Activated CD8-positive, alpha-beta T cell treated with anti-CD3 and anti-CD28 coated beads, Interleukin-2, amount 10 ng/mL, durations not matched to agents 7 days and 5 days (primary cell): ENCODE measurements at regions not wholly inside any gene's neighbourhood (a gene's known extent, or its start where the extent isn't known, plus 50 kb on each side); places are given as distances from the start of the nearest gene placed in this dataset.

Source experiments
- ATAC-seq: fragments of 150-1000 bp; cut with Tn5 transposase; one replicate; pipeline ENCODE4 v1.10.0; 2021; ENCODE audit warnings: moderate library complexity
- CTCF ChIA-PET: fragments of 350-600 bp; sonication (Branson Sonifier 250); formaldehyde crosslinking; loops from one replicate; lab custom pipeline; 2021; ENCODE audit warnings: antibody characterized with exemption; lab: Charles Lee
- POLR2A ChIA-PET: fragments of 350-600 bp; sonication (Branson Sonifier 250); formaldehyde crosslinking; loops from one replicate; lab custom pipeline; 2021; ENCODE audit warnings: antibody characterized with exemption; lab: Charles Lee
- DNase-seq: peaks from one replicate; pipeline ENCODE4 v3.0.0-alpha.2; 2020
- H3K27ac Mint-ChIP-seq: one replicate; pipeline ENCODE4 v1.8.0; 2021; ENCODE audit warnings: mild to moderate bottlenecking, mixed read lengths
- H3K27me3 Mint-ChIP-seq: one replicate; pipeline ENCODE4 v1.8.0; 2021; ENCODE audit warnings: low read depth, mixed read lengths
- H3K36me3 Mint-ChIP-seq: one replicate; pipeline ENCODE4 v1.8.0; 2021; ENCODE audit warnings: low read depth, mixed read lengths
- H3K4me1 Mint-ChIP-seq: one replicate; pipeline ENCODE4 v1.8.0; 2021; ENCODE audit warnings: low read depth, mixed read lengths
- H3K4me3 Mint-ChIP-seq: one replicate; pipeline ENCODE4 v1.8.0; 2021; ENCODE audit warnings: mild to moderate bottlenecking, mixed read lengths
- H3K9me3 Mint-ChIP-seq: one replicate; pipeline ENCODE4 v1.8.0; 2022; ENCODE audit warnings: mixed read lengths; ENCODE audit not compliant: insufficient read depth

DNA sequence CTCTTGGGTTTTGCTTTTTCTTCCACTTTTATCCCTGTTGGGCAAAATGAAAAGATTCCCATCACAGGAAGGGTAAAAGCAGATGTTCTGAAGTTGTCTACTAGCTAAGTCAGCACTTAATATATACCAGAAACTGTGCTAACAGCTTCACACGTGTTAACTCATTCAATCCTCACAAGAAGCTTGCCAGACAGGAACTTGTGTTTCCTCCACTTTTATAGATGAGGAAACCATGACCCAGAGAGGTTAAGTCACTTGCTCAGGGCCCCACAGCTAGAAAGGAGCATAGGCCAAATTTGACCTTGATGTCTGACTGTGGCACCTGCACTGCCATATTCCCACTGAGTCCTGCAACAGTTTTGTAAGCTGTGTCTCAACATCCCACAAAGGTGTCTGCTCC lies 76.8 kb upstream of the EPC2 start:
- Mint-ChIP-seq H3K4me1 (peaks cover 17% of the 10 kb centered on the region), H3K4me3 (no peak overlapping the region), H3K36me3 (no peaks in the 10 kb centered on the region), H3K27ac (no peak overlapping the region), H3K9me3 (no peaks in the 10 kb centered on the region), H3K27me3 (peaks cover 10% of the 10 kb centered on the region)
- POLR2A ChIA-PET, result no interaction called here
- CTCF ChIA-PET, result interaction anchor here (1.6 kb wide), 1 partner anchor 58 kb away, joined by 5 read pairs; no protein-coding TSS in a partner anchor
- DNase-seq (no peak), ATAC-seq (no peak)

DNA sequence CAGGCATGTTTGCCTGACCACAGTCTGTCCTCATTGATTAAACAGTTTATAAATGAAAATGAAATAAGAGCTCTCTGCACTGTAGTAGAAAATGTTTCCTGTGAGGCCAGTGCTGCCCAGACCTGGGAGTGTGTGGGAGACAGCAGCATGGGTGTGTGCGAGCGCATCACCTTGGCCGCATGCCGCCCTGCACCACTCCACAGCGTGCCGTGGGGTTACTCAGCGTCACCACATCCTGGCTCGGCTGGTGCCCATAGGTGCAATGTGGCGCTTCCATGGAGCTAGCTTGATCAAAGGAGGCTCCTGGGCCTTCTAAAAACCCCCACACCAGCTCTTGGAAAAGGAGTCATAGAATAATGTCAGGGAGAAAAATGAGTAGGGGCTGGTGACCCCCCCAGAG lies 76.0 kb upstream of the EPC2 start:
- peaks cover 10% of the 10 kb centered on the region for H3K27me3 Mint-ChIP-seq
- peaks cover 17% of the 10 kb centered on the region for H3K4me1 Mint-ChIP-seq
- DNase-seq, result peak; percentile 53
- no peak overlapping the region for H3K4me3 Mint-ChIP-seq
- H3K27ac Mint-ChIP-seq, result peak overlapping the region; percentile 45
- H3K36me3 Mint-ChIP-seq, result no peaks in the 10 kb centered on the region
- H3K9me3 Mint-ChIP-seq, result no peaks in the 10 kb centered on the region
- CTCF ChIA-PET, result interaction anchor here (1.6 kb wide), 1 partner anchor 59 kb away, joined by 5 read pairs; no protein-coding TSS in a partner anchor
- POLR2A ChIA-PET, result interaction anchor here (0.6 to 1.0 kb wide), 3 partner anchors 15 to 48 kb away, joined by 3 to 4 read pairs (median 3); no protein-coding TSS in a partner anchor
- ATAC-seq, result peak; percentile 81

DNA sequence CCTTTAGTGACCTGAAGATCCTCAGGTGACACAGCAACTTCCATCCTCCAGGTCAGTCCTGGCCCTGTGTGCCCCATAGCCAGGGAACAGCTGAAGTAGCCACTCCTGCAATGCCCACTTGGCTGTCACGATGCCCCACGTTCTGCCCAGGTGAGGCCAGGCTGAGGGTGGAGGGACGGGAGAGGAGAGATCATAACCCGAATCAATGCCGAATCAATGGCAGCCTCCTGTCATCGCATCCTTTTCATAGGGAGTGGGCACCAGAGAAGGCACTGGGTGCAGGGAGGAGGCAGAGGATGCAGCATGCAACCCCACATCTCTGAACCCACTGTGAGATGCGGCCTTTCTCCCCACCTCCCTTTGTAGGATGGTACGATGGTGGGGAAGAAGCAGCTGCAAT lies 75.3 kb upstream of the EPC2 start:
- Mint-ChIP-seq H3K27ac (no peak overlapping the region), H3K36me3 (no peaks in the 10 kb centered on the region), H3K9me3 (no peaks in the 10 kb centered on the region), H3K4me3 (no peak overlapping the region), H3K27me3 (peaks cover 10% of the 10 kb centered on the region), H3K4me1 (peaks cover 17% of the 10 kb centered on the region)
- CTCF ChIA-PET, result no interaction called here
- POLR2A ChIA-PET, result interaction anchor here (0.6 kb wide), 1 partner anchor 48 kb away, joined by 3 read pairs; no protein-coding TSS in a partner anchor
- DNase-seq, result no peak
- ATAC-seq, result no peak

DNA sequence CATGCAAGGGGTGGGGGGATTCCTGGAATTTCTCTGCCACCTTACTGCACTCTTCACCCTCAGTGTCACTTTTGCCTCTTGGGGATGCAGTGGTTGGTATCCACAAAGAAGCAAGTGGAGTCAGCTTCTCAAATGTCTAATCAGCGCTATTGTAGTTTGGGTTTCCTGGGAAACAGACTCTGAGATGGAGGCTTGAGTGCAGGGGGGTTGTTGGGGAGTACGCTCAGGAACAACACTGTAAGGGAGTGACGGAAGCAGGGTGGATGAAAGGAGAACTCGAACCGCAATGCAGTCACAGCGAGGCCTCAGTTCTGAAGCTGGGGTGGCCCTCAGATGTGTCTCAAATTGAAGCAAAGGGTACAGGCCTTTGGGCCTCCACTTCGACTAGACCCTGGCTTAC lies 73.6 kb upstream of the EPC2 start:
- Mint-ChIP-seq H3K4me1 (peaks cover 17% of the 10 kb centered on the region), H3K9me3 (no peaks in the 10 kb centered on the region)
- CTCF ChIA-PET, result no interaction called here

DNA sequence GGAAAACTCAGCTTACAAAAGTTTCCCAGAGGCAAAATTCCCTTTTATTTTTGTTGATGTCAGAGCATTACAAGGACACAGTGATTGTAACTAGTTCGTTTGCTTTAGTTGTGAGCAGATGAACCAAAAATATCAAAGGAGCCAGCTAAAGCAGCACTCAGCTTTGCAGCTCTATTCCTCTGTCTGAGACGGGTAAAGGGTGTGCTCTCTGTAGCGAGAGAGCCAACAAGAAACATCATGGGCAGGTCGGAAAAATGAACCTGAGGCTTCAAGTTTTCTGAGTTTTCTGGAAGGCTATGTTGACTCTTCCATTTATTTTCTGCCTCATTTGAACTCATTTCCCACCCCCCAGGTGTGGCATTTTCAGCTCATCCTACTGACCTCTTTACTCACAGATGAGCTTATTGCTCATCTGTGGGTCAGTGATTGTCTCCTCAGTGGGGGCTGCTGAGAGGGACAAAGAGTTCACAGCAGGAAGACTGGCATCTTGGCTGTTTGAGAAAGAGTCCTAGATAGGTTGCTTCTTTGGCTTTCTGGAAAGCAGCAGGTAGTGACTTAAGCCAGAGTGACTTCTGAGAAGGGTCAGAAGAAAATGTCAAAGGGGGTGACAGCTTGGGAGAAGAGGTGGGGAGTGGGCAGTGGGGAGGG lies 66.6 kb upstream of the EPC2 start:
- no peak for ATAC-seq
- Mint-ChIP-seq H3K9me3 (no peaks in the 10 kb centered on the region), H3K27me3 (peaks cover 21% of the 10 kb centered on the region), H3K4me1 (peaks cover 4% of the 10 kb centered on the region), H3K36me3 (no peaks in the 10 kb centered on the region), H3K4me3 (no peak overlapping the region), H3K27ac (no peak overlapping the region)
- ChIA-PET CTCF (interaction anchor here (1.3 kb wide), 1 partner anchor 174 kb away, joined by 3 read pairs; no protein-coding TSS in a partner anchor), POLR2A (no interaction called here)
- DNase-seq, result no peak

More for the DNA sequence above, 73.6 kb upstream of the EPC2 start:
- Mint-ChIP-seq H3K27ac (no peak overlapping the region), H3K27me3 (peaks cover 6% of the 10 kb centered on the region), H3K4me3 (no peak overlapping the region), H3K36me3 (no peaks in the 10 kb centered on the region)
- no peak for ATAC-seq
- DNase-seq, result no peak
- POLR2A ChIA-PET, result no interaction called here

DNA sequence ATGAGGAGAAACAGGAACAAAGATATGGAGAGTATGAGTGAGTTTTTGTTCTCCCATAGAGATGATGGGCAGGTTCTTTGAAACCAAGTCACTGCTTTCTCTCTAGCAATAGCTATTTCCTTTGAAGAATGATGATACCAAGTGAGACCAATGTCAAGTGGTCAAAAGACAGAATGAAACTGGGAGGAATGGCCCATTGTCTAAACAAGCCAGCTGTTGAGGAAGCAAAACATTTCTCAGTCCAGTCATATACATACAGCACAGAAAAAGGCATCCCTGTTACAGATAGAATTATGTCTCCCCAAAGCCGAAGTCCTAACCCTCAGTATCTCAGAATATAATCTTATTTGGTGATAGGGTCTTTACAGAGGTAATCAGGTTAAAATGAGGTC lies 66.1 kb upstream of the EPC2 start:
- Mint-ChIP-seq H3K27me3 (peaks cover 21% of the 10 kb centered on the region), H3K4me1 (peaks cover 9% of the 10 kb centered on the region)
- POLR2A ChIA-PET, result no interaction called here

DNA sequence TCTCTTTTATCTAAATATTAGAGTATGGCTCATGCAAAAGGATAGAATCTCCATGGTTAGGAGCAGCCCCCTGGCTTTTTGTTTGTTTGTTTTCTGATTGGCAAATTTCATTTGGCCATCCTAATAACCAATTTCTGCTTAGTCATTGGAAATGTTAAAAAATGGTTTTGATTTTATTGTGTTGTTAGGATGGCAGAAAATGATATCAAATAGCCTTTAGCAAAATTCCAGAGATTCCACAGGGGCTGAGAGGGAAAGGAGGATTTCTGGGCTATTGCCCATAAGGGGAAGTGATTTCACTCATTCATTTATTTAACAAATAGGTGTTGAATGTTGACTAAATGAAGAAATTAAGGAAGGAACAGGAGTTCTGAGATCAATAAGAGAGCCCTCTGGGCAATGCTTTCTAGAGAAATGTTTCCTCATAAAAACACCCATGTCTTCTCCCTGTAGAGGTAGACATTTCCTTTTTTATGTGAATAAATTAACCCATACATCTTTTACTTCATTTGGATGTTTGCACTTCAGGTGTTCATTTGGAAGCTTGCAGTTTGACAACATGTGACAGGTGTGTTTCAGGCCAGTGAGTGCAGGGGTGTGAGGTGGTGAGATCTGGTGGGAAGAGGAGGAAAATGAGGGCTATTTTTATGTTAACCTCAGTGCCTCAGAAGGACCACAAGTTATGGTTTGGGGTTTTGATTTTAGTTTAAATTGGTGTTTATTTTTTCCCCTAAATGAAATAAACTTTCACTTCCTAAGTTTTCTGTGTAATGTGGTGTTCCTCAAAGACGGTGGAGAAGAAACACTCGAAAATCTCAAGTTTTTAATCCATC lies 61.7 kb upstream of the EPC2 start:
- CTCF ChIA-PET, result interaction anchor here (1.1 to 1.4 kb wide), 3 partner anchors 30 to 407 kb away, joined by 3 to 5 read pairs (median 3); no protein-coding TSS in a partner anchor

More for the DNA sequence above, 66.1 kb upstream of the EPC2 start:
- no peak for ATAC-seq
- Mint-ChIP-seq H3K36me3 (no peaks in the 10 kb centered on the region), H3K27ac (no peak overlapping the region), H3K9me3 (no peaks in the 10 kb centered on the region), H3K4me3 (no peak overlapping the region)
- no peak for DNase-seq
- CTCF ChIA-PET, result interaction anchor here (1.3 kb wide), 1 partner anchor 173 kb away, joined by 3 read pairs; no protein-coding TSS in a partner anchor

DNA sequence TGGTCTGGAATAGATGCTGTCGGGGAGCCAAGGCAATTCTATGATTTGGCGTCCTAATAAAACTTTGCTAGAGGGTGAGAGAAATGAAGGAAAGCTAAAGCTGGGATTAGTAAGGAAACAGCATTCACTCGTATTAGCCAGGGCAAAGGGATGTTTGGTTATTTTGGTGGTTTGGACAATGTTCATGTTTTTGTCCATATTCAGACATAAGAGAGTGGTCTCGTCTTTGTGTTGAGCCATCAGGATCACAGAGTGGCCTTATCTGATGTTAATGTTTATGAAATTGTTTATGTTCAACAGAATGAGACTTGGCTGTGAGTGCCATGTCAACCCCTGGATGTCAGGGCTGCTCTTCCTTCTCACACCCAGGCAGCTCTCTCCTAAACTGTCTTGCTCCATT lies 58.9 kb upstream of the EPC2 start:
- ChIA-PET CTCF (interaction anchor here (0.8 kb wide), 1 partner anchor 77 kb away, joined by 3 read pairs; no protein-coding TSS in a partner anchor), POLR2A (no interaction called here)
- Mint-ChIP-seq H3K9me3 (no peaks in the 10 kb centered on the region), H3K4me1 (peaks cover 9% of the 10 kb centered on the region), H3K36me3 (no peaks in the 10 kb centered on the region), H3K27me3 (peaks cover 6% of the 10 kb centered on the region), H3K27ac (no peak overlapping the region), H3K4me3 (no peak overlapping the region)
- DNase-seq (no peak), ATAC-seq (no peak)

More for the DNA sequence above, 61.7 kb upstream of the EPC2 start:
- DNase-seq (no peak), ATAC-seq (no peak)
- POLR2A ChIA-PET, result interaction anchor here (0.6 kb wide), 1 partner anchor 229 kb away, joined by 3 read pairs; no protein-coding TSS in a partner anchor
- Mint-ChIP-seq H3K27me3 (peaks cover 15% of the 10 kb centered on the region), H3K36me3 (no peaks in the 10 kb centered on the region), H3K4me3 (no peak overlapping the region), H3K4me1 (peaks cover 9% of the 10 kb centered on the region), H3K27ac (no peak overlapping the region), H3K9me3 (no peaks in the 10 kb centered on the region)

DNA sequence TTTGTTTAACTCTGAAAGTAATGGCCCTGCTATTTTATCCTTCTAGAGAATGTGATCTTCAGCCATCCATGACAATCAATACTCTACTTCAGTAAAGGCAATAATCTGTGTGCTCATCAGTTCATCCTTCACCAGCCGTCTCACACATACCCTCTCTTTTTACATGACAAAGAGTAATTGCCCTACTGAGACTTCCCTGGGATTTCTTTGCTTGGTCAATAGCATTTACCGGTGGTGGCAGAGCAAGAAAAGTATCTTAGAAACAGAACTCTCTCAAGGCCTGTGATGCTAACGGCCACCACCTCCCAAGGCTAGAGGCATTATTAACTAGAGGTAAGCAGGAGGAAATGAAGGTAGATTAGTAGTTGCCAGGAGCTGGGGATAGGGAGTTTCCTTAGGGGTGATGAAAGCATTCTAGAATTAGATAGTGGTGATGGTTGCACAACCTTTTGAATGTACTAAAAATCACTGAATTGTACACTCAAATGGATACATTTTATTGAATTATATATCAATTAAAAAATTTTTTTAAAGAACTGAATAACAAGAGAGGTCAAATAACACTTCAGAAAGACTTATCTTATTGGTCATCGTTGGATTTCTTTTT lies 57.9 kb upstream of the EPC2 start:
- Mint-ChIP-seq H3K4me1 (peaks cover 9% of the 10 kb centered on the region), H3K27ac (no peak overlapping the region)

DNA sequence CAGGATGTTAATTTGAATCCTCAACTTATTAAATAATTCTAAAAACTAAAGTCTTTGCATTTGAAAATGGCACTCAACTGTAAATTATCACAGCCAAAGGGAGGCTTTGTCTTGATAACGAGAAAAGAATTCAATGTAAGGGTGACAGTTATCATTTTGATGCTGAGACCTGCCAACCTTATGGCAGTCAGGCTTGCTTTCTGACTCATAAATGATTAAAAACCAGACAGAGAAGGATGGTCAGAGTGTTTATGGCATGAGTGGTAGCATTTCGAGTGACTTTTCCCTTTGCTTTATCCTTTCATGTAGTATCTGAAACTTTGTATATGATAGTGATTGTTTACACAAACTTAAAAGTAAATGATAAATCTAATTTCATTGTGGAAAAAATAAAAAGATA lies 53.9 kb upstream of the EPC2 start:
- Mint-ChIP-seq H3K27ac (no peak overlapping the region), H3K27me3 (peaks cover 4% of the 10 kb centered on the region), H3K4me3 (no peak overlapping the region), H3K9me3 (no peaks in the 10 kb centered on the region), H3K36me3 (no peaks in the 10 kb centered on the region), H3K4me1 (no peaks in the 10 kb centered on the region)
- POLR2A ChIA-PET, result no interaction called here
- no peak for DNase-seq
- CTCF ChIA-PET, result no interaction called here
- no peak for ATAC-seq

More for the DNA sequence above, 57.9 kb upstream of the EPC2 start:
- CTCF ChIA-PET, result interaction anchor here (1.4 kb wide), 1 partner anchor 16 kb away, joined by 4 read pairs; no protein-coding TSS in a partner anchor
- H3K9me3 Mint-ChIP-seq, result no peaks in the 10 kb centered on the region
- DNase-seq (no peak), ATAC-seq (no peak)
- peaks cover 6% of the 10 kb centered on the region for H3K27me3 Mint-ChIP-seq
- H3K36me3 Mint-ChIP-seq, result no peaks in the 10 kb centered on the region
- POLR2A ChIA-PET, result no interaction called here
- no peak overlapping the region for H3K4me3 Mint-ChIP-seq

DNA sequence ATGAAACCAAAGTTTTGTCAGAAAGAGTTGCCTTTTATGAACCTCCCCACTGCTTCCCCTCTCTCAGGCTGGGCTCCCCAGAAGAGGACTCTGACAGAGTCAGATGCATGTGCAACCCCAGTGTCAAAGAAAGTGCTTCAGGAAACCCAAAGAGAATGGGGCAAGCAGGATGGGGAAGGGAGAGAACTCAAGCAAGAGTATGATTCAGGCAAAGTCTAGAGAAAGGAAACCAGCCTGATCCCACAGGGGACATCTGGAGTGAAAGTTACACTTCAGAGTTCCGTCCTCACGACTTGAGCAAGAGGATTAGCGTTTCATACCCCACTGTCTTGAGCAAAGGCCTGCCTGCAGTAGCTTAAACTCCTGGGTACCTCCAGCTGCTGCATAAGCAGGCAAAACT lies 51.8 kb upstream of the EPC2 start:
- Mint-ChIP-seq H3K4me3 (no peak overlapping the region), H3K36me3 (no peaks in the 10 kb centered on the region), H3K27ac (no peak overlapping the region), H3K27me3 (no peaks in the 10 kb centered on the region), H3K4me1 (no peaks in the 10 kb centered on the region), H3K9me3 (no peaks in the 10 kb centered on the region)
- ChIA-PET POLR2A (no interaction called here), CTCF (interaction anchor here (0.9 kb wide), 1 partner anchor 21 kb away, joined by 3 read pairs; no protein-coding TSS in a partner anchor)
- ATAC-seq, result no peak
- DNase-seq, result no peak
